ENCODE measurements at regions not wholly inside any gene's neighbourhood (a gene's known extent, or its start where the extent isn't known, plus 50 kb on each side); places are given as distances from the start of the nearest gene placed in this dataset.
A peak's percentile ranks its signal among the peaks of the same experiment; 100 is the strongest.

DNA sequence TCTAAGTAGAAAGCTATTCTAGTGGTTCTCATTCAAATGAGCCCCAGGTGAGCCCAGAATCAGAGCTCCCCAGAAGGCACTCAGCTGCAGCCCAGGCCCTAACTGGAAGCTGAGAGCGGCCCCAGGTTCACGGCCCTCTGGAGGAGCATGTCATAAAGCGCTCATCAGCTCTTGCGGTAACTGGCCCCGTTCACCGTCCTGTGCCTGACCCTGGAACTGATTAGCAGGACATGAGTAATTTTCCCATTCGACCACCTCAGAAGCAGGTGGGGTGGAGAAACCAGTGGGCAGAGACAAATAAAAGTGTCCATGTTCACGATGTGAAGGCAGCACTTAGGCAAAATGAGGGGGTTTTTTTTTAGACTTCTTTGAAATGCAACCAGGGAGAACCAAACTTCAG, 136.1 kb upstream of the LYZL2 start:
- Mint-ChIP-seq H3K4me3 (no peak overlapping the region), H3K4me1 (peaks cover 11% of the 10 kb centered on the region)

DNA sequence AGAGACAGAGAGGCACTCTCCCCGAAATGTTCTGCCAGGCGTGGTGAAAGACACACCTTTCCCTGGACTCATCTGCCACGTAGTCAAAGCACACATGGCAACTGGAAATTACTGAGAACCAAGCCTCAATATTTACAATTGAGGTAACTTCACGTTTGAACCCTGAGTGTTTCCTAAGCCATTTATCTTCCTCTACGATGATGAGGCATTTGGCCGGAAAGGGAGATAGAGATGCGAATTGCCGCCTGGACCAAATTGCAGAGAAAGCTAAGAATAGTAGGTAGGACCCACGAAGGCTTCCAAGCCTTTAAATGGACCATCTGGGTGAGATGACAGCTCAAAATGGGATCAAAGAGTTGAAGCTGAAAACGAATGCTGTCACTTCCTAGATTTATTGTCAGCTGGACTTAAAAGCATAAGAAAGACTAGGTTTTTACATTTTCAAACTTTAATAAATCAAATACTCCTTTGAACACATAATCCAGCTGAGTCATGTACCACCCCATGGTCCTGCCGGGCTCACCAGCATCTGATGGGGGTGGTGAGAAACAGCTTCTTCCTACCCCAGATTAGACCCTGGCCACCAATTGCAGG, 135.6 kb upstream of the LYZL2 start:
- Mint-ChIP-seq H3K27ac (peak overlapping the region in 1 of 7 donors; percentile 52), H3K27me3 (ENCODE audit: low read depth in 3 of 3) (peaks cover 0 to 6% (median 2%) of the 10 kb centered on the region in 3 donors), H3K36me3 (no peaks in the 10 kb centered on the region), H3K4me1 (peaks cover 11% of the 10 kb centered on the region), H3K9me3 (peaks cover 7 to 30% (median 26%) of the 10 kb centered on the region in 7 donors), H3K4me3 (no peak overlapping the region)
- no peaks in the 10 kb centered on the region for H3K27me3 ChIP-seq (ENCODE audit: control insufficient read depth in 2 of 2, insufficient read depth in 2 of 2, low read length in 2 of 2)
- H3K4me1 ChIP-seq (ENCODE audit: control insufficient read depth in 1 of 2, insufficient read depth in 2 of 2, low read length in 2 of 2): peaks cover 8 to 10% of the 10 kb centered on the region in 2 donors
- no peaks in the 10 kb centered on the region for H4K20me1 ChIP-seq (ENCODE audit: insufficient read depth, low read length)
- H3K4me3 ChIP-seq (replicated peaks in 1 of 3; ENCODE audit: low read depth in 2 of 3, low read length in 3 of 3): no peak overlapping the region
- no peak overlapping the region for H3K4me2 ChIP-seq (replicated peaks; ENCODE audit: extremely low read depth, low read length, poor library complexity, severe bottlenecking)
- H3K9me3 ChIP-seq (replicated peaks in 1 of 2; ENCODE audit: control insufficient read depth in 1 of 2, insufficient read depth in 1 of 2, low read length in 2 of 2): peaks cover 10 to 24% of the 10 kb centered on the region in 2 donors
- no peaks in the 10 kb centered on the region for H3K79me2 ChIP-seq (ENCODE audit: insufficient read depth, low read length)
- intact Hi-C loops (cut with micrococcal nuclease): no loop called here
- no peak for DNase-seq
- 81% methylated on average over 5 of the region's 11 CpGs for WGBS (ENCODE audit: insufficient coverage)
- no peaks in the 10 kb centered on the region for H3K36me3 ChIP-seq (replicated peaks in 1 of 2; ENCODE audit: control insufficient read depth in 1 of 2, insufficient read depth in 2 of 2, low read length in 2 of 2)
- no peak overlapping the region for H3K27ac ChIP-seq (ENCODE audit: low read depth in 1 of 2, low read length in 2 of 2)
- H2AFZ ChIP-seq (ENCODE audit: insufficient read depth, low read depth, low read length, poor library complexity, severe bottlenecking): no peak overlapping the region
- TF ChIP-seq, protein P1, sequence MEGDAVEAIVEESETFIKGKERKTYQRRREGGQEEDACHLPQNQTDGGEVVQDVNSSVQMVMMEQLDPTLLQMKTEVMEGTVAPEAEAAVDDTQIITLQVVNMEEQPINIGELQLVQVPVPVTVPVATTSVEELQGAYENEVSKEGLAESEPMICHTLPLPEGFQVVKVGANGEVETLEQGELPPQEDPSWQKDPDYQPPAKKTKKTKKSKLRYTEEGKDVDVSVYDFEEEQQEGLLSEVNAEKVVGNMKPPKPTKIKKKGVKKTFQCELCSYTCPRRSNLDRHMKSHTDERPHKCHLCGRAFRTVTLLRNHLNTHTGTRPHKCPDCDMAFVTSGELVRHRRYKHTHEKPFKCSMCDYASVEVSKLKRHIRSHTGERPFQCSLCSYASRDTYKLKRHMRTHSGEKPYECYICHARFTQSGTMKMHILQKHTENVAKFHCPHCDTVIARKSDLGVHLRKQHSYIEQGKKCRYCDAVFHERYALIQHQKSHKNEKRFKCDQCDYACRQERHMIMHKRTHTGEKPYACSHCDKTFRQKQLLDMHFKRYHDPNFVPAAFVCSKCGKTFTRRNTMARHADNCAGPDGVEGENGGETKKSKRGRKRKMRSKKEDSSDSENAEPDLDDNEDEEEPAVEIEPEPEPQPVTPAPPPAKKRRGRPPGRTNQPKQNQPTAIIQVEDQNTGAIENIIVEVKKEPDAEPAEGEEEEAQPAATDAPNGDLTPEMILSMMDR (IDR thresholded peaks at IDR 0.05): no peak
- H3K9ac ChIP-seq (ENCODE audit: insufficient read depth, low read length, poor library complexity, severe bottlenecking): no peak overlapping the region

More for the DNA sequence above, 136.1 kb upstream of the LYZL2 start:
- no peak overlapping the region for H2AFZ ChIP-seq (ENCODE audit: insufficient read depth, low read depth, low read length, poor library complexity, severe bottlenecking)
- Mint-ChIP-seq H3K27me3 (ENCODE audit: low read depth in 3 of 3) (peaks cover 0 to 6% (median 2%) of the 10 kb centered on the region in 3 donors), H3K27ac (peak overlapping the region in 1 of 7 donors; percentile 52), H3K9me3 (peaks cover 8 to 33% (median 29%) of the 10 kb centered on the region in 7 donors), H3K36me3 (no peaks in the 10 kb centered on the region)
- no peak overlapping the region for H3K27ac ChIP-seq (ENCODE audit: low read depth in 1 of 2, low read length in 2 of 2)
- no peak for DNase-seq
- H3K4me2 ChIP-seq (replicated peaks; ENCODE audit: extremely low read depth, low read length, poor library complexity, severe bottlenecking): no peak overlapping the region
- H3K79me2 ChIP-seq (ENCODE audit: insufficient read depth, low read length): no peaks in the 10 kb centered on the region
- TF ChIP-seq, protein P1 (IDR thresholded peaks at IDR 0.05): no peak
- H3K36me3 ChIP-seq (replicated peaks in 1 of 2; ENCODE audit: control insufficient read depth in 1 of 2, insufficient read depth in 2 of 2, low read length in 2 of 2): no peaks in the 10 kb centered on the region
- no peak overlapping the region for H3K9ac ChIP-seq (ENCODE audit: insufficient read depth, low read length, poor library complexity, severe bottlenecking)
- intact Hi-C loops (cut with micrococcal nuclease): no loop called here
- no peaks in the 10 kb centered on the region for H3K27me3 ChIP-seq (ENCODE audit: control insufficient read depth in 2 of 2, insufficient read depth in 2 of 2, low read length in 2 of 2)
- H3K4me3 ChIP-seq (replicated peaks in 1 of 3; ENCODE audit: low read depth in 2 of 3, low read length in 3 of 3): no peak overlapping the region
- H4K20me1 ChIP-seq (ENCODE audit: insufficient read depth, low read length): no peaks in the 10 kb centered on the region
- peaks cover 8 to 10% of the 10 kb centered on the region in 2 donors for H3K4me1 ChIP-seq (ENCODE audit: control insufficient read depth in 1 of 2, insufficient read depth in 2 of 2, low read length in 2 of 2)
- peaks cover 15 to 29% of the 10 kb centered on the region in 2 donors for H3K9me3 ChIP-seq (replicated peaks in 1 of 2; ENCODE audit: control insufficient read depth in 1 of 2, insufficient read depth in 1 of 2, low read length in 2 of 2)
- WGBS (ENCODE audit: insufficient coverage): 91% methylated on average over 6 of the region's 8 CpGs

Data from CD14-positive monocyte (primary cell).